Ovary (tissue), 3 donors: ENCODE measurements at regions not wholly inside any gene's neighbourhood (a gene's known extent, or its start where the extent isn't known, plus 50 kb on each side); places are given as distances from the start of the nearest gene placed in this dataset.

Source experiments
- CTCF ChIP-seq, 3 donors: fragments of 450-650 bp in 2 of 3; fragments of 200-600 bp in 1 of 3; IDR thresholded peaks; one replicate each; pipeline versions ENCODE4 v1.5.1 to v1.8.0; 2016 to 2022; ENCODE audit warnings: antibody characterized with exemption in 3 of 3, mild to moderate bottlenecking in 1 of 3
- EP300 ChIP-seq: sonication (generic); formaldehyde crosslinking; IDR thresholded peaks from one replicate; pipeline ENCODE4 v1.6.1; 2017; ENCODE audit warnings: antibody characterized with exemption
- donor health status: DM: no; HTN: no; CAD: no.

- TF ChIP-seq CTCF (IDR thresholded peaks at IDR 0.05), result no peak
- TF ChIP-seq EP300, result no peak
Measured at GRCh38 chr3:132841621-132842020, 119.4 kb upstream of the NPHP3 start.
